Psoas muscle (tissue), 7 donors: ENCODE measurements at regions not wholly inside any gene's neighbourhood (a gene's known extent, or its start where the extent isn't known, plus 50 kb on each side); places are given as distances from the start of the nearest gene placed in this dataset.

Experiments used
- ATAC-seq, 4 donors: fragments of 200-7000 bp; cut with Tn5 transposase; one replicate each; pipeline ENCODE4 v1.9.1; 2020; ENCODE audit warnings: moderate library complexity in 3 of 4, mild to moderate bottlenecking in 2 of 4
- DNase-seq, 2 donors: peaks; one replicate each; pipeline ENCODE4 v3.0.0-alpha.2; 2020
- H3K27ac ChIP-seq: fragments of 200-600 bp; one replicate; pipeline ENCODE4 v1.8.0; 2022
- H3K27me3 ChIP-seq, 3 donors: fragments of 200-600 bp in 1 of 3; one replicate each; pipeline versions ENCODE4 v1.6.1 to v1.8.0; 2013 to 2022; ENCODE audit warnings: low read length in 2 of 3, mild to moderate bottlenecking in 2 of 3, moderate library complexity in 1 of 3; ENCODE audit not compliant: insufficient read depth in 3 of 3
- H3K36me3 ChIP-seq, 2 donors: fragments of 200-600 bp in 1 of 2; one replicate each; pipeline versions ENCODE4 v1.6.1 to v1.8.0; 2013 to 2022; ENCODE audit warnings: low read depth in 1 of 2, mild to moderate bottlenecking in 1 of 2, moderate library complexity in 1 of 2; ENCODE audit not compliant: insufficient read depth in 1 of 2
- H3K4me1 ChIP-seq: fragments of 200-600 bp; one replicate; pipeline ENCODE4 v1.8.0; 2022
- H3K4me3 ChIP-seq: fragments of 200-600 bp; one replicate; pipeline ENCODE4 v1.8.0; 2022; ENCODE audit warnings: mild to moderate bottlenecking
- H3K9me3 ChIP-seq: fragments of 200-600 bp; one replicate; pipeline ENCODE4 v1.8.0; 2022
- WGBS, 3 donors: extraction: QIAGEN DNeasy Blood & Tissue Kit; methylation state at CpG; one replicate each; pipeline versions ENCODE4 v1.1.6 to v1.1.7; 2013; 5-methylcytosine and 5-hydroxymethylcytosine counted together
- intact Hi-C, 2 donors: fragments of 100-400 bp; cut with DNase I; formaldehyde crosslinking; loops; one replicate each; pipeline versions ENCODE4 v1.11.0 to v1.14.2; 2022
- TF ChIP-seq, protein P1 (sequence below): fragments of 200-600 bp; IDR thresholded peaks from one replicate; pipeline ENCODE4 v1.8.0; 2022; ENCODE audit warnings: antibody characterized with exemption
- donor health status: healthy with polysubstance abuse.
- donor health status: DM: no; HTN: no; CAD: no; lungs with moderate emphysema.
- donor health status: Bipolar disorder and iron deficiency.
- donor health status: healthy.
- donor health status: DM: yes; HTN: yes; CAD: no.
- donor health status: DM: no; HTN: no; CAD: no.
- donor health status: DM: yes; HTN: yes; CAD: no.

DNA sequence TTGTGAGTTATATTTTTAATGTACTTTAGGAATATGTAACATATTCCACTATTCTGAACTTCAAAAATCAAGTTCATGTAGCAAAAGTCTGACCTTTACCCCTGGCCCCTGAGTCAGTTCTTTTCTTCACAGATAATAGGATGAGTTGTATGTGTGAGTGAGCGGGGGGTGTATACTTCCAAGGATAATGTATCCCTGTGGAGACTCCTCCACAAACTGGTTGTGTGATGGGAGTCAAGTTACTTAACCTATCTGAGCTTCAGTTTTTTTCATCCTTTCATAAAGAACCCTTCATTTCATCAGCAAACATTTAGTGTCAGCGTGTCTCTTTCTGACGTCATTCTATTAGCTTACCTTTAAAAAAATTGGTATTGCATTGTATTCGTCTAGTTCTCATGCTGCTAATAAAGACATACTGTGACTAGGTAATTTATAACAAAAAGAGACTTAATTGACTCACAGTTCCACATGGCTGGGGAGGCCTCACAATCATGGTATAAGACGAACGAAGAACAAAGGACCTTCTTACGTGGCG is 288.1 kb upstream of the GPC6 start:
- H3K27ac ChIP-seq, result no peak overlapping the region
- intact Hi-C loops, result no loop called here
- no peak for ATAC-seq
- DNase-seq, result no peak
- 84 to 89% (median 89%) methylated on average over 8 of the region's 8 CpGs for WGBS, 3 donors
- no peaks in the 10 kb centered on the region for H3K9me3 ChIP-seq
- no peaks in the 10 kb centered on the region for H3K27me3 ChIP-seq
- no peak overlapping the region for H3K4me3 ChIP-seq
- TF ChIP-seq, protein P1, sequence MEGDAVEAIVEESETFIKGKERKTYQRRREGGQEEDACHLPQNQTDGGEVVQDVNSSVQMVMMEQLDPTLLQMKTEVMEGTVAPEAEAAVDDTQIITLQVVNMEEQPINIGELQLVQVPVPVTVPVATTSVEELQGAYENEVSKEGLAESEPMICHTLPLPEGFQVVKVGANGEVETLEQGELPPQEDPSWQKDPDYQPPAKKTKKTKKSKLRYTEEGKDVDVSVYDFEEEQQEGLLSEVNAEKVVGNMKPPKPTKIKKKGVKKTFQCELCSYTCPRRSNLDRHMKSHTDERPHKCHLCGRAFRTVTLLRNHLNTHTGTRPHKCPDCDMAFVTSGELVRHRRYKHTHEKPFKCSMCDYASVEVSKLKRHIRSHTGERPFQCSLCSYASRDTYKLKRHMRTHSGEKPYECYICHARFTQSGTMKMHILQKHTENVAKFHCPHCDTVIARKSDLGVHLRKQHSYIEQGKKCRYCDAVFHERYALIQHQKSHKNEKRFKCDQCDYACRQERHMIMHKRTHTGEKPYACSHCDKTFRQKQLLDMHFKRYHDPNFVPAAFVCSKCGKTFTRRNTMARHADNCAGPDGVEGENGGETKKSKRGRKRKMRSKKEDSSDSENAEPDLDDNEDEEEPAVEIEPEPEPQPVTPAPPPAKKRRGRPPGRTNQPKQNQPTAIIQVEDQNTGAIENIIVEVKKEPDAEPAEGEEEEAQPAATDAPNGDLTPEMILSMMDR, result no peak
- H3K4me1 ChIP-seq, result no peaks in the 10 kb centered on the region
- H3K36me3 ChIP-seq, result no peaks in the 10 kb centered on the region

- no peaks in the 10 kb centered on the region for H3K36me3 ChIP-seq
- intact Hi-C loops, result no loop called here
- DNase-seq, result no peak
- no peaks in the 10 kb centered on the region for H3K4me1 ChIP-seq
- no peaks in the 10 kb centered on the region for H3K9me3 ChIP-seq
- H3K27me3 ChIP-seq, result no peaks in the 10 kb centered on the region
- no peak for ATAC-seq
- TF ChIP-seq, protein P1, result no peak
- no peak overlapping the region for H3K4me3 ChIP-seq
- no peak overlapping the region for H3K27ac ChIP-seq
Observed at GRCh38 chr13:92941167-92941566, 285.4 kb upstream of the GPC6 start.

- Histone ChIP-seq H3K27me3 (no peaks in the 10 kb centered on the region), H3K9me3 (no peaks in the 10 kb centered on the region), H3K4me1 (no peaks in the 10 kb centered on the region), H3K27ac (no peak overlapping the region), H3K4me3 (no peak overlapping the region), H3K36me3 (no peaks in the 10 kb centered on the region)
- DNase-seq, result no peak
- intact Hi-C loops, result no loop called here
- 71 to 80% (median 78%) methylated on average over 2 of the region's 2 CpGs for WGBS, 3 donors
- ATAC-seq, result no peak
- TF ChIP-seq, protein P1, result no peak
Observed at GRCh38 chr13:92947770-92948434, 278.7 kb upstream of the GPC6 start.

GRCh38 chr13:92950771-92951170 is 275.8 kb upstream of the GPC6 start:
- H3K27me3 ChIP-seq, result no peaks in the 10 kb centered on the region
- 33 to 45% (median 37%) methylated on average over 2 of the region's 2 CpGs for WGBS, 3 donors
- DNase-seq, result no peak
- no peaks in the 10 kb centered on the region for H3K4me1 ChIP-seq
- no peaks in the 10 kb centered on the region for H3K36me3 ChIP-seq
- H3K4me3 ChIP-seq, result no peak overlapping the region
- no peaks in the 10 kb centered on the region for H3K9me3 ChIP-seq
- no peak overlapping the region for H3K27ac ChIP-seq
- intact Hi-C loops, result no loop called here
- no peak for ATAC-seq
- TF ChIP-seq, protein P1, result no peak
